GM21576 (cell line): ENCODE measurements at regions not wholly inside any gene's neighbourhood (a gene's known extent, or its start where the extent isn't known, plus 50 kb on each side); places are given as distances from the start of the nearest gene placed in this dataset.
"Not testable (repeated sequence)": the region's sequence is repeated elsewhere in the genome, so short reads cannot be mapped to it uniquely, and the experiment has no call there.

Experiments
- ATAC-seq: cut with Tn5 transposase; IDR thresholded peaks from one replicate; pipeline ENCODE4 v1.9.1; 2021; ENCODE audit warnings: mild to moderate bottlenecking, moderate library complexity; ENCODE audit not compliant: unreplicated experiment

GRCh38 chr13:55613429-55614187 is 1527.1 kb upstream of the PRR20A start:
- no peak for ATAC-seq

GRCh38 chr13:55615081-55615480 is 1525.6 kb upstream of the PRR20A start:
- no peak for ATAC-seq

GRCh38 chr13:55617241-55617640 is 1523.5 kb upstream of the PRR20A start:
- ATAC-seq, result no peak

GRCh38 chr13:55627221-55627620 is 1513.5 kb upstream of the PRR20A start:
- no peak for ATAC-seq

GRCh38 chr13:55632402-55632801 is 1508.3 kb upstream of the PRR20A start:
- ATAC-seq, result no peak

GRCh38 chr13:55649485-55649884 is 1491.2 kb upstream of the PRR20A start:
- no peak for ATAC-seq

GRCh38 chr13:55652657-55653056 is 1488.1 kb upstream of the PRR20A start:
- no peak for ATAC-seq

GRCh38 chr13:55653497-55653896 is 1487.2 kb upstream of the PRR20A start:
- ATAC-seq, result no peak

GRCh38 chr13:55654243-55654642 is 1486.5 kb upstream of the PRR20A start:
- ATAC-seq, result no peak

- not testable (repeated sequence) for ATAC-seq
Measured at GRCh38 chr13:55660264-55660663, 1480.5 kb upstream of the PRR20A start.

- no peak for ATAC-seq
Measured at GRCh38 chr13:55660851-55661250, 1479.9 kb upstream of the PRR20A start.

GRCh38 chr13:55661505-55661904 is 1479.2 kb upstream of the PRR20A start:
- no peak for ATAC-seq

- no peak for ATAC-seq
Measured at GRCh38 chr13:55664178-55664577, 1476.5 kb upstream of the PRR20A start.

- no peak for ATAC-seq
Measured at GRCh38 chr13:55669051-55669450, 1471.7 kb upstream of the PRR20A start.

GRCh38 chr13:55673910-55674309 is 1466.8 kb upstream of the PRR20A start:
- no peak for ATAC-seq

GRCh38 chr13:55682776-55683175 is 1457.9 kb upstream of the PRR20A start:
- ATAC-seq, result no peak

GRCh38 chr13:55705526-55705925 is 1435.2 kb upstream of the PRR20A start:
- no peak for ATAC-seq

- ATAC-seq, result no peak
Measured at GRCh38 chr13:55705971-55706370, 1434.7 kb upstream of the PRR20A start.

- ATAC-seq, result no peak
Measured at GRCh38 chr13:55714120-55714519, 1426.6 kb upstream of the PRR20A start.

GRCh38 chr13:55727683-55728082 is 1413.0 kb upstream of the PRR20A start:
- no peak for ATAC-seq

GRCh38 chr13:55728247-55728646 is 1412.5 kb upstream of the PRR20A start:
- ATAC-seq, result no peak

- no peak for ATAC-seq
Measured at GRCh38 chr13:55745828-55746227, 1394.9 kb upstream of the PRR20A start.

- no peak for ATAC-seq
Measured at GRCh38 chr13:55761986-55762385, 1378.7 kb upstream of the PRR20A start.
